ENCODE measurements at regions not wholly inside any gene's neighbourhood (a gene's known extent, or its start where the extent isn't known, plus 50 kb on each side); places are given as distances from the start of the nearest gene placed in this dataset.

GRCh38 chrX:134732676-134733075 lies 64.3 kb downstream of the PABIR2 start:
- DNase-seq, result no peak
- ATAC-seq, result no peak
- TF ChIP-seq, protein P1, sequence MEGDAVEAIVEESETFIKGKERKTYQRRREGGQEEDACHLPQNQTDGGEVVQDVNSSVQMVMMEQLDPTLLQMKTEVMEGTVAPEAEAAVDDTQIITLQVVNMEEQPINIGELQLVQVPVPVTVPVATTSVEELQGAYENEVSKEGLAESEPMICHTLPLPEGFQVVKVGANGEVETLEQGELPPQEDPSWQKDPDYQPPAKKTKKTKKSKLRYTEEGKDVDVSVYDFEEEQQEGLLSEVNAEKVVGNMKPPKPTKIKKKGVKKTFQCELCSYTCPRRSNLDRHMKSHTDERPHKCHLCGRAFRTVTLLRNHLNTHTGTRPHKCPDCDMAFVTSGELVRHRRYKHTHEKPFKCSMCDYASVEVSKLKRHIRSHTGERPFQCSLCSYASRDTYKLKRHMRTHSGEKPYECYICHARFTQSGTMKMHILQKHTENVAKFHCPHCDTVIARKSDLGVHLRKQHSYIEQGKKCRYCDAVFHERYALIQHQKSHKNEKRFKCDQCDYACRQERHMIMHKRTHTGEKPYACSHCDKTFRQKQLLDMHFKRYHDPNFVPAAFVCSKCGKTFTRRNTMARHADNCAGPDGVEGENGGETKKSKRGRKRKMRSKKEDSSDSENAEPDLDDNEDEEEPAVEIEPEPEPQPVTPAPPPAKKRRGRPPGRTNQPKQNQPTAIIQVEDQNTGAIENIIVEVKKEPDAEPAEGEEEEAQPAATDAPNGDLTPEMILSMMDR (IDR thresholded peaks at IDR 0.05), result no peak
- Histone ChIP-seq H3K36me3 (ENCODE audit: insufficient read depth in 1 of 2, low read depth in 1 of 2) (no peaks in the 10 kb centered on the region), H3K4me1 (peaks cover 12% of the 10 kb centered on the region), H3K4me3 (no peak overlapping the region), H3K27me3 (ENCODE audit: insufficient read depth in 3 of 3, low read length in 2 of 3) (no peaks in the 10 kb centered on the region), H3K27ac (no peak overlapping the region), H3K9me3 (no peaks in the 10 kb centered on the region)
- intact Hi-C loops (cut with DNase I), result no loop called here
- 63 to 89% (median 86%) methylated on average over 6 of the region's 6 CpGs for WGBS, 3 donors

DNA sequence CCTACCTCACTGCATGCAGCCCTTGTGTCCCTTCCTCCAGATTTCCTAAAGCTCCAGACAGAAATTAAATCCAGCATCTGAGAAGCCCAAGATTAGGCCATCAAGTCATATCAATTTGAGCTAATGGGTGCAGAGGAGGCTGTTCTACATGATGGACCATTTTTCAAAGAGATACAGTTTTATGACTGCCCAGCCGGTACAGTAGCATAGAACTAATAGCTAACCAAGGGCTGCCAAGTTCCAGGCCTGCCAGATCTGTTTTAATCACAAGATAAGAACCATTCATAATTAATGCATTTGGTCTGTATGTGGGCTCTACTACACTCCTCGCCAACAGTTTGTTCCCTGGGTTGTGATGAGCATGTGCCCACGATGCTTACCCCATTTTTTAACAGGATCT lies 64.9 kb downstream of the PABIR2 start:
- DNase-seq (no peak), ATAC-seq (no peak)
- Histone ChIP-seq H3K27me3 (ENCODE audit: insufficient read depth in 3 of 3, low read length in 2 of 3) (no peaks in the 10 kb centered on the region), H3K4me3 (no peak overlapping the region), H3K4me1 (peaks cover 9% of the 10 kb centered on the region), H3K27ac (no peak overlapping the region), H3K9me3 (no peaks in the 10 kb centered on the region), H3K36me3 (ENCODE audit: insufficient read depth in 1 of 2, low read depth in 1 of 2) (no peaks in the 10 kb centered on the region)
- 78 to 97% (median 95%) methylated on average over 3 of the region's 3 CpGs for WGBS, 3 donors
- TF ChIP-seq, protein P1 (IDR thresholded peaks at IDR 0.05), result no peak
- intact Hi-C loops (cut with DNase I), result no loop called here

- no peaks in the 10 kb centered on the region for H3K27me3 ChIP-seq (ENCODE audit: insufficient read depth in 3 of 3, low read length in 2 of 3)
- H3K4me1 ChIP-seq, result no peaks in the 10 kb centered on the region
- TF ChIP-seq, protein P1 (IDR thresholded peaks at IDR 0.05), result no peak
- H3K27ac ChIP-seq, result no peak overlapping the region
- 69 to 94% (median 86%) methylated on average over 1 of the region's 1 CpG for WGBS, 3 donors
- intact Hi-C loops (cut with DNase I), result no loop called here
- no peak for ATAC-seq
- no peak for DNase-seq
- no peak overlapping the region for H3K4me3 ChIP-seq
- H3K36me3 ChIP-seq (ENCODE audit: insufficient read depth in 1 of 2, low read depth in 1 of 2), result no peaks in the 10 kb centered on the region
- no peaks in the 10 kb centered on the region for H3K9me3 ChIP-seq
Measured at GRCh38 chrX:134727363-134727762, 69.1 kb upstream of the PLAC1 start.

- H3K36me3 ChIP-seq (ENCODE audit: insufficient read depth in 1 of 2, low read depth in 1 of 2), result no peaks in the 10 kb centered on the region
- no peak overlapping the region for H3K4me3 ChIP-seq
- TF ChIP-seq, protein P1 (IDR thresholded peaks at IDR 0.05), result no peak
- no peaks in the 10 kb centered on the region for H3K4me1 ChIP-seq
- no peaks in the 10 kb centered on the region for H3K27me3 ChIP-seq (ENCODE audit: insufficient read depth in 3 of 3, low read length in 2 of 3)
- WGBS, 3 donors, result 74 to 96% (median 92%) methylated on average over 4 of the region's 4 CpGs
- H3K27ac ChIP-seq, result no peak overlapping the region
- DNase-seq, result no peak
- no peaks in the 10 kb centered on the region for H3K9me3 ChIP-seq
- intact Hi-C loops (cut with DNase I), result no loop called here
- ATAC-seq, result no peak
Measured at GRCh38 chrX:134725103-134725690, 66.9 kb upstream of the PLAC1 start.
